ENCODE measurements at regions not wholly inside any gene's neighbourhood (a gene's known extent, or its start where the extent isn't known, plus 50 kb on each side); places are given as distances from the start of the nearest gene placed in this dataset.

- BruUV-seq (replicated peaks), result no TSS peak
- Histone ChIP-seq H3K18ac (ENCODE audit: low read depth, low read length) (no peak overlapping the region), H3K27ac (ENCODE audit: insufficient read depth, low read length) (no peak overlapping the region), H3K14ac (replicated peaks; ENCODE audit: low read depth, low read length) (no peak overlapping the region), H3K9ac (ENCODE audit: low read depth, low read length) (no peak overlapping the region), H4K8ac (ENCODE audit: low read depth in 2 of 2, low read length in 2 of 2) (no peak overlapping the region), H3K36me3 (ENCODE audit: control insufficient read depth, insufficient read depth, low read length) (no peaks in the 10 kb centered on the region), H2BK15ac (ENCODE audit: low read depth, low read length) (no peak overlapping the region), H3K79me1 (ENCODE audit: low read depth in 1 of 2, low read length in 2 of 2) (no peaks in the 10 kb centered on the region), H3K9me3 (ENCODE audit: control insufficient read depth, insufficient read depth, low read length) (no peaks in the 10 kb centered on the region), H3K56ac (ENCODE audit: extremely low read depth, insufficient read depth, low read length) (no peak overlapping the region), H3K4me1 (ENCODE audit: control insufficient read depth, insufficient read depth, low read length) (no peaks in the 10 kb centered on the region), H2AK9ac (replicated peaks; ENCODE audit: low read depth, low read length, poor library complexity) (no peak overlapping the region), H4K91ac (ENCODE audit: insufficient read depth, low read depth, low read length) (no peak overlapping the region), H3K4me3 (ENCODE audit: insufficient read depth, low read depth, low read length) (no peak overlapping the region), H2BK120ac (ENCODE audit: low read depth, low read length) (no peak overlapping the region), H2BK20ac (ENCODE audit: low read depth, low read length) (no peak overlapping the region), H4K20me1 (ENCODE audit: insufficient read depth, low read length) (no peaks in the 10 kb centered on the region), H3K27me3 (ENCODE audit: control insufficient read depth, insufficient read depth, low read length) (peaks cover 25% of the 10 kb centered on the region), H2BK5ac (ENCODE audit: low read depth, low read length, poor library complexity, severe bottlenecking) (no peak overlapping the region), H3K4me2 (ENCODE audit: low read depth, low read length) (no peak overlapping the region), H4K5ac (ENCODE audit: low read depth, low read length) (no peak overlapping the region), H3K23ac (ENCODE audit: low read depth, low read length) (no peak overlapping the region), H2AFZ (replicated peaks; ENCODE audit: low read length, poor library complexity) (no peak overlapping the region), H3K4ac (ENCODE audit: low read depth, low read length) (no peak overlapping the region), H3K9me1 (ENCODE audit: insufficient read depth, low read length) (no peaks in the 10 kb centered on the region), H2AK5ac (ENCODE audit: low read depth, low read length) (no peak overlapping the region)
- 71% methylated on average over 1 of the region's 7 CpGs; no CpG with 5 or more reads in 1 of the 2 experiments for WGBS, 2 experiments (ENCODE audit: extremely low coverage in 2 of 2, insufficient read length in 1 of 2)
- DNase-seq, result no peak
- POLR2A ChIA-PET (ENCODE audit: unreplicated experiment), result no interaction called here
- in situ Hi-C loops (cut with MboI; ENCODE audit: low sequenced_read_pairs), result no loop called here
- no peak for ATAC-seq (ENCODE audit: low read depth)
- dilution Hi-C loops (cut with HindIII; ENCODE audit: low sequenced_read_pairs, unreplicated experiment), result no loop called here
- intact Hi-C loops (cut with micrococcal nuclease), result no loop called here
- TF ChIP-seq MXI1 (IDR thresholded peaks at IDR 0.05; ENCODE audit: borderline replicate concordance, low read depth, low read length), result no peak
- TF ChIP-seq MAZ (IDR thresholded peaks at IDR 0.05; ENCODE audit: borderline replicate concordance, low read depth, low read length), result no peak
- TF ChIP-seq CEBPB (IDR thresholded peaks at IDR 0.05; ENCODE audit: low read depth, low read length), result no peak
- no peak for TF ChIP-seq RFX5 (IDR thresholded peaks at IDR 0.05; ENCODE audit: low read depth, low read length)
- TF ChIP-seq POLR2A (IDR thresholded peaks at IDR 0.05; ENCODE audit: low read depth, low read length), result no peak
- no peak for TF ChIP-seq MAFK (IDR thresholded peaks at IDR 0.05; ENCODE audit: low read depth, low read length)
- no peak for TF ChIP-seq BHLHE40 (IDR thresholded peaks at IDR 0.05; ENCODE audit: low read depth, low read length)
- TF ChIP-seq RAD21 (IDR thresholded peaks at IDR 0.05; ENCODE audit: low read length), result no peak
- no peak for TF ChIP-seq ELK1 (IDR thresholded peaks at IDR 0.05; ENCODE audit: borderline replicate concordance, low read depth, low read length)
- no peak for TF ChIP-seq NFE2L2 (IDR thresholded peaks at IDR 0.05; ENCODE audit: low read depth, low read length)
- no peak for TF ChIP-seq CHD1 (IDR thresholded peaks at IDR 0.05; ENCODE audit: low read depth, low read length)
- no peak for TF ChIP-seq CTCF (conservative IDR thresholded peaks at IDR 0.05; ENCODE audit: low read depth, low read length)
- TF ChIP-seq FOS (IDR thresholded peaks at IDR 0.05; ENCODE audit: low read depth, low read length), result no peak
- no peak for TF ChIP-seq RCOR1 (IDR thresholded peaks at IDR 0.05; ENCODE audit: insufficient replicate concordance, low read length)
- no peak for TF ChIP-seq SMC3 (IDR thresholded peaks at IDR 0.05; ENCODE audit: low read depth, low read length)
- TF ChIP-seq USF2 (IDR thresholded peaks at IDR 0.05; ENCODE audit: low read depth, low read length), result no peak
- CTCF ChIA-PET, result no interaction called here
These were observed 291.2 kb downstream of the FAM43A start for GRCh38 chr3:194976874-194977273.

Measured in IMR-90 (cell line).